GM23248 (cell line): ENCODE measurements at regions not wholly inside any gene's neighbourhood (a gene's known extent, or its start where the extent isn't known, plus 50 kb on each side); places are given as distances from the start of the nearest gene placed in this dataset.

Experiments
- EZH2 ChIP-seq: fragments of 200-600 bp; sonication (generic); IDR thresholded peaks from 2 replicates; pipeline ENCODE4 v1.6.1; 2018; ENCODE audit warnings: antibody characterized with exemption, mild to moderate bottlenecking; ENCODE audit not compliant: insufficient read depth, poor library complexity, severe bottlenecking
- EZH2phosphoT487 ChIP-seq: fragments of 200-600 bp; sonication (generic); IDR thresholded peaks from 2 replicates; pipeline ENCODE4 v1.6.1; 2018; ENCODE audit warnings: antibody characterized with exemption, moderate library complexity, mild to moderate bottlenecking, low read depth; ENCODE audit not compliant: insufficient read depth

GRCh38 chr2:35822716-35823115 is 532.9 kb upstream of the CRIM1 start:
- TF ChIP-seq EZH2 (no peak), EZH2phosphoT487 (no peak)
